ENCODE measurements at regions not wholly inside any gene's neighbourhood (a gene's known extent, or its start where the extent isn't known, plus 50 kb on each side); places are given as distances from the start of the nearest gene placed in this dataset.
A peak's percentile ranks its signal among the peaks of the same experiment; 100 is the strongest.
"Not testable (repeated sequence)": the region's sequence is repeated elsewhere in the genome, so short reads cannot be mapped to it uniquely, and the experiment has no call there.

DNA sequence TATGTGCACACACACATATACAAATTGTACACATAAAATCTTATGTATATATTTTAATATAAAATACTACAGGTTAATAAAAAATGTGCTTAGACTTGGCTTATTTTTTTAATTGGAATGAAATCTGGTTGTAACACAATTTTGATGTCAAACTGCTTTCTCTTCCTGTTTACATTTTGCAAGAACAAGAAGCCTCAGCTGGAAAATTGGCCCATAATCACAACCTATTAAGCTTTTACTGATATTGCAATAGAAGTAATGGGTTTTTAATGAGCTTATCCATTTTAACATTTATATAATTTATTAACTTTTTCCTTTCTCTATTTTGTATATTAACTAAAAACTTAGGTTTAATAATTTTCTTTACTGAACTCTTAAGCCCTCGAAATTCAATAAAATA lies 165.9 kb downstream of the PCDH10 start:
- H3K9me3 ChIP-seq (ENCODE audit: insufficient read depth, low read depth, low read length), result no peaks in the 10 kb centered on the region
- Mint-ChIP-seq H3K9me3 (ENCODE audit: unreplicated experiment) (no peaks in the 10 kb centered on the region), H3K27ac (ENCODE audit: unreplicated experiment) (no peak overlapping the region), H3K4me1 (ENCODE audit: low read depth, unreplicated experiment) (no peaks in the 10 kb centered on the region), H3K27me3 (ENCODE audit: low read depth, unreplicated experiment) (no peaks in the 10 kb centered on the region), H3K4me3 (ENCODE audit: unreplicated experiment) (no peak overlapping the region), H3K36me3 (ENCODE audit: low read depth, unreplicated experiment) (no peaks in the 10 kb centered on the region)
- H3K4me3 ChIP-seq (ENCODE audit: insufficient read depth, low read depth, low read length), result no peak overlapping the region
- H4K20me1 ChIP-seq (ENCODE audit: insufficient read depth, low read length), result no peaks in the 10 kb centered on the region
- no peak overlapping the region for H3K27ac ChIP-seq (ENCODE audit: low read depth, low read length)
- peaks cover 4% of the 10 kb centered on the region for H3K4me1 ChIP-seq (ENCODE audit: insufficient read depth, low read length)
- no peaks in the 10 kb centered on the region for H3K27me3 ChIP-seq (ENCODE audit: insufficient read depth, low read length)
- H2AFZ ChIP-seq (ENCODE audit: low read depth, low read length), result no peak overlapping the region
- FAIRE-seq (no peak), DNase-seq (ENCODE audit: low read depth) (no peak)
- H3K4me2 ChIP-seq (ENCODE audit: low read length), result no peak overlapping the region
- H3K36me3 ChIP-seq (ENCODE audit: insufficient read depth, low read length), result no peaks in the 10 kb centered on the region
- no peak overlapping the region for H3K9ac ChIP-seq (ENCODE audit: low read length)
- TF ChIP-seq, protein P1, sequence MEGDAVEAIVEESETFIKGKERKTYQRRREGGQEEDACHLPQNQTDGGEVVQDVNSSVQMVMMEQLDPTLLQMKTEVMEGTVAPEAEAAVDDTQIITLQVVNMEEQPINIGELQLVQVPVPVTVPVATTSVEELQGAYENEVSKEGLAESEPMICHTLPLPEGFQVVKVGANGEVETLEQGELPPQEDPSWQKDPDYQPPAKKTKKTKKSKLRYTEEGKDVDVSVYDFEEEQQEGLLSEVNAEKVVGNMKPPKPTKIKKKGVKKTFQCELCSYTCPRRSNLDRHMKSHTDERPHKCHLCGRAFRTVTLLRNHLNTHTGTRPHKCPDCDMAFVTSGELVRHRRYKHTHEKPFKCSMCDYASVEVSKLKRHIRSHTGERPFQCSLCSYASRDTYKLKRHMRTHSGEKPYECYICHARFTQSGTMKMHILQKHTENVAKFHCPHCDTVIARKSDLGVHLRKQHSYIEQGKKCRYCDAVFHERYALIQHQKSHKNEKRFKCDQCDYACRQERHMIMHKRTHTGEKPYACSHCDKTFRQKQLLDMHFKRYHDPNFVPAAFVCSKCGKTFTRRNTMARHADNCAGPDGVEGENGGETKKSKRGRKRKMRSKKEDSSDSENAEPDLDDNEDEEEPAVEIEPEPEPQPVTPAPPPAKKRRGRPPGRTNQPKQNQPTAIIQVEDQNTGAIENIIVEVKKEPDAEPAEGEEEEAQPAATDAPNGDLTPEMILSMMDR (IDR thresholded peaks at IDR 0.05; ENCODE audit: insufficient read depth, low read depth, low read length), result no peak
- no peak for TF ChIP-seq EZH2 (IDR thresholded peaks at IDR 0.05; ENCODE audit: insufficient read depth, low read length)
- H3K79me2 ChIP-seq (ENCODE audit: insufficient read depth, low read length), result no peaks in the 10 kb centered on the region

DNA sequence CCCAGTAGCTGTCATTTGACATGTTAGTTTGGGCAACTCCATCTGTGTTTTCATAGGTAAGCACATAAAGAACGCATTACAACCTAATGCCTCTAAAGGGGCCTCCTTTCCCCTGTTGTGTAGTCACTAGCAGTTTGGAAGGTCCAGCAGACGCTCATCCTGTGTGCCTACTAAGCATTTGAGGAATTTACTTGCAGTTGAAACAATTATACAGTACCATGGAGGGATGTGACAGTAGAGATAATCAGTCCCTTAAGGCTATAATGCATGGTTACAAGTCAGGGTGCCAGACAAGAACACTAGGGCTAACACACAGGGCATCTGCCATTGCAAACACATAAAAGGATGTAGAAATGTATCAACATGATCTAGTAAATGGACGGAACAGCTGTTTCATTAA lies 138.3 kb downstream of the PCDH10 start:
- DNase-seq (ENCODE audit: low read depth), result no peak
- TF ChIP-seq EZH2 (IDR thresholded peaks at IDR 0.05; ENCODE audit: insufficient read depth, low read length), result no peak
- TF ChIP-seq, protein P1 (IDR thresholded peaks at IDR 0.05; ENCODE audit: insufficient read depth, low read depth, low read length), result no peak
- H3K27me3 Mint-ChIP-seq (ENCODE audit: low read depth, unreplicated experiment), result no peaks in the 10 kb centered on the region
- no peaks in the 10 kb centered on the region for H3K9me3 Mint-ChIP-seq (ENCODE audit: unreplicated experiment)
- Histone ChIP-seq H3K4me2 (ENCODE audit: low read length) (no peak overlapping the region), H2AFZ (ENCODE audit: low read depth, low read length) (peak overlapping the region; percentile 11), H3K9me3 (ENCODE audit: insufficient read depth, low read depth, low read length) (no peaks in the 10 kb centered on the region), H4K20me1 (ENCODE audit: insufficient read depth, low read length) (no peaks in the 10 kb centered on the region), H3K79me2 (ENCODE audit: insufficient read depth, low read length) (no peaks in the 10 kb centered on the region), H3K27ac (ENCODE audit: low read depth, low read length) (no peak overlapping the region), H3K4me3 (ENCODE audit: insufficient read depth, low read depth, low read length) (no peak overlapping the region), H3K9ac (ENCODE audit: low read length) (no peak overlapping the region), H3K36me3 (ENCODE audit: insufficient read depth, low read length) (no peaks in the 10 kb centered on the region), H3K27me3 (ENCODE audit: insufficient read depth, low read length) (no peaks in the 10 kb centered on the region), H3K4me1 (ENCODE audit: insufficient read depth, low read length) (no peaks in the 10 kb centered on the region)
- no peaks in the 10 kb centered on the region for H3K36me3 Mint-ChIP-seq (ENCODE audit: low read depth, unreplicated experiment)
- no peak for FAIRE-seq
- no peaks in the 10 kb centered on the region for H3K4me1 Mint-ChIP-seq (ENCODE audit: low read depth, unreplicated experiment)
- no peak overlapping the region for H3K4me3 Mint-ChIP-seq (ENCODE audit: unreplicated experiment)
- H3K27ac Mint-ChIP-seq (ENCODE audit: unreplicated experiment), result no peak overlapping the region

DNA sequence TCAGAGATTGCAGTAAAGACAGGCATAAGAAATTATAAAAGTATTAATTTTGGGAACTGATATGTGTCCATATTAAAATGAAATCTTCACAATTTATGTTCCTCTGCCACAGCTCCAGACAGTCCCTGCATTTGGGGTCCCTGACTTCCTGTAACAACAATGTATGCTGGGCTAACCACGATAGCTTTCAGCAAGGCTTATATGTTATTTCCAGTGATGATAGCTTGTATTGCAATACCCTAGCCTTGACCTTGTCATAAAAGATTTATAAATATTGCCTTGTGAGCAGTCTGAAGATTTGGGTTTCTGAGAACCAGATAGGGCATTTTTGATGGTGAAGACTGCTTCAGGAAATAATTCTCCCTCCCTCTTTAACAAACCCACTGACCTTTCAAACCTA lies 129.5 kb downstream of the PCDH10 start:
- Histone ChIP-seq H3K9me3 (ENCODE audit: insufficient read depth, low read depth, low read length) (no peaks in the 10 kb centered on the region), H3K79me2 (ENCODE audit: insufficient read depth, low read length) (no peaks in the 10 kb centered on the region), H3K27me3 (ENCODE audit: insufficient read depth, low read length) (no peaks in the 10 kb centered on the region), H4K20me1 (ENCODE audit: insufficient read depth, low read length) (no peaks in the 10 kb centered on the region), H3K36me3 (ENCODE audit: insufficient read depth, low read length) (no peaks in the 10 kb centered on the region), H3K9ac (ENCODE audit: low read length) (no peak overlapping the region), H3K27ac (ENCODE audit: low read depth, low read length) (no peak overlapping the region), H2AFZ (ENCODE audit: low read depth, low read length) (no peak overlapping the region), H3K4me2 (ENCODE audit: low read length) (no peak overlapping the region), H3K4me1 (ENCODE audit: insufficient read depth, low read length) (no peaks in the 10 kb centered on the region), H3K4me3 (ENCODE audit: insufficient read depth, low read depth, low read length) (no peak overlapping the region)
- Mint-ChIP-seq H3K27me3 (ENCODE audit: low read depth, unreplicated experiment) (no peaks in the 10 kb centered on the region), H3K9me3 (ENCODE audit: unreplicated experiment) (peaks cover 2% of the 10 kb centered on the region), H3K27ac (ENCODE audit: unreplicated experiment) (no peak overlapping the region), H3K4me3 (ENCODE audit: unreplicated experiment) (no peak overlapping the region), H3K36me3 (ENCODE audit: low read depth, unreplicated experiment) (no peaks in the 10 kb centered on the region), H3K4me1 (ENCODE audit: low read depth, unreplicated experiment) (no peaks in the 10 kb centered on the region)
- FAIRE-seq, result no peak
- no peak for TF ChIP-seq EZH2 (IDR thresholded peaks at IDR 0.05; ENCODE audit: insufficient read depth, low read length)
- TF ChIP-seq, protein P1 (IDR thresholded peaks at IDR 0.05; ENCODE audit: insufficient read depth, low read depth, low read length), result no peak
- DNase-seq (ENCODE audit: low read depth), result no peak

DNA sequence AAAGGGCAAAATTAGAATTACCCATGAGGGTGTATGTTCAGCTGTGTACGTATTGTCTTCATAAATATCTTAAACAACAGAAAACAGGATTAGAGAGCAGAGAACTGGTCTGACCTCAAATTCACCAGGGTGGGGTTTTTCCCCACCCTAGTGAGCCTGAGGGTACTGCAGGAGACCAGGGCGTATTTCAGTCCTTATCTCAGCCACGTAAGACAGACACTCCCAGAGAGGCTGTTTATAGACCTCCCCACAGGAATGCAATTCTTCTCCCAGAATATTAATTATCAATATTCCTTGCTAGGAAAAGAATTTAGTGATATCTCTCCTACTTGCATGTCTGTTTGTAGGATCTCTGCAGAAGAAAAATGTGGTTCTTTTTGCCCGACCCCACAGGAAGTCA lies 128.8 kb downstream of the PCDH10 start:
- not testable (repeated sequence) for H3K4me3 Mint-ChIP-seq (ENCODE audit: unreplicated experiment); H3K27ac ChIP-seq (ENCODE audit: low read depth, low read length); H3K4me1 Mint-ChIP-seq (ENCODE audit: low read depth, unreplicated experiment); DNase-seq (ENCODE audit: low read depth); FAIRE-seq; H3K9ac ChIP-seq (ENCODE audit: low read length); H2AFZ ChIP-seq (ENCODE audit: low read depth, low read length); H3K79me2 ChIP-seq (ENCODE audit: insufficient read depth, low read length); H3K4me1 ChIP-seq (ENCODE audit: insufficient read depth, low read length); H3K27ac Mint-ChIP-seq (ENCODE audit: unreplicated experiment); H3K4me2 ChIP-seq (ENCODE audit: low read length); H3K9me3 ChIP-seq (ENCODE audit: insufficient read depth, low read depth, low read length); H3K36me3 ChIP-seq (ENCODE audit: insufficient read depth, low read length); H3K27me3 Mint-ChIP-seq (ENCODE audit: low read depth, unreplicated experiment); H3K4me3 ChIP-seq (ENCODE audit: insufficient read depth, low read depth, low read length); H3K27me3 ChIP-seq (ENCODE audit: insufficient read depth, low read length); H3K9me3 Mint-ChIP-seq (ENCODE audit: unreplicated experiment); H3K36me3 Mint-ChIP-seq (ENCODE audit: low read depth, unreplicated experiment); H4K20me1 ChIP-seq (ENCODE audit: insufficient read depth, low read length)
